AG08395 (cell line): ENCODE measurements at regions not wholly inside any gene's neighbourhood (a gene's known extent, or its start where the extent isn't known, plus 50 kb on each side); places are given as distances from the start of the nearest gene placed in this dataset.
"Not testable (repeated sequence)": the region's sequence is repeated elsewhere in the genome, so short reads cannot be mapped to it uniquely, and the experiment has no call there.

Experiments used
- DNase-seq: peaks from one replicate; pipeline ENCODE4 v3.0.0; 2012; ENCODE audit warnings: mixed read lengths, low spot score

- no peak for DNase-seq
These were observed 97.1 kb downstream of the PLPPR4 start for GRCh38 chr1:99361406-99361805.

- DNase-seq = no peak
These were observed 99.2 kb downstream of the PLPPR4 start for GRCh38 chr1:99363531-99363930.

- no peak for DNase-seq
These were observed 100.8 kb downstream of the PLPPR4 start for GRCh38 chr1:99365141-99365540.

- DNase-seq = no peak
These were observed 101.3 kb downstream of the PLPPR4 start for GRCh38 chr1:99365545-99365944.

- DNase-seq = no peak
These were observed 104.9 kb downstream of the PLPPR4 start for GRCh38 chr1:99369154-99369553.

GRCh38 chr1:99370476-99370875 is 106.2 kb downstream of the PLPPR4 start:
- DNase-seq = no peak

GRCh38 chr1:99371413-99371812 is 107.1 kb downstream of the PLPPR4 start:
- DNase-seq = no peak

GRCh38 chr1:99374109-99374508 is 109.8 kb downstream of the PLPPR4 start:
- no peak for DNase-seq

- DNase-seq = not testable (repeated sequence)
These were observed 110.4 kb downstream of the PLPPR4 start for GRCh38 chr1:99374693-99375092.

- DNase-seq = no peak
These were observed 119.7 kb downstream of the PLPPR4 start for GRCh38 chr1:99384021-99384420.

GRCh38 chr1:99385852-99386251 is 121.6 kb downstream of the PLPPR4 start:
- DNase-seq = no peak

GRCh38 chr1:99396389-99396788 is 132.1 kb downstream of the PLPPR4 start:
- DNase-seq = no peak

GRCh38 chr1:99397029-99397428 is 132.7 kb downstream of the PLPPR4 start:
- DNase-seq = no peak

- no peak for DNase-seq
These were observed 133.6 kb downstream of the PLPPR4 start for GRCh38 chr1:99397863-99398262.

GRCh38 chr1:99401556-99401955 is 137.3 kb downstream of the PLPPR4 start:
- DNase-seq = not testable (repeated sequence)

GRCh38 chr1:99404399-99404798 is 140.1 kb downstream of the PLPPR4 start:
- not testable (repeated sequence) for DNase-seq

- DNase-seq = not testable (repeated sequence)
These were observed 141.0 kb downstream of the PLPPR4 start for GRCh38 chr1:99405325-99405724.

- DNase-seq = no peak
These were observed 142.7 kb downstream of the PLPPR4 start for GRCh38 chr1:99407018-99407417.

GRCh38 chr1:99424087-99424486 is 159.8 kb downstream of the PLPPR4 start:
- DNase-seq = no peak

GRCh38 chr1:99429754-99430153 is 165.5 kb downstream of the PLPPR4 start:
- DNase-seq = no peak

- no peak for DNase-seq
These were observed 174.5 kb downstream of the PLPPR4 start for GRCh38 chr1:99438656-99439230.

GRCh38 chr1:99439433-99440075 is 175.3 kb downstream of the PLPPR4 start:
- DNase-seq = no peak

GRCh38 chr1:99441299-99442095 is 177.2 kb downstream of the PLPPR4 start:
- DNase-seq = peak; percentile 39
